ENCODE measurements at regions not wholly inside any gene's neighbourhood (a gene's known extent, or its start where the extent isn't known, plus 50 kb on each side); places are given as distances from the start of the nearest gene placed in this dataset.

DNA sequence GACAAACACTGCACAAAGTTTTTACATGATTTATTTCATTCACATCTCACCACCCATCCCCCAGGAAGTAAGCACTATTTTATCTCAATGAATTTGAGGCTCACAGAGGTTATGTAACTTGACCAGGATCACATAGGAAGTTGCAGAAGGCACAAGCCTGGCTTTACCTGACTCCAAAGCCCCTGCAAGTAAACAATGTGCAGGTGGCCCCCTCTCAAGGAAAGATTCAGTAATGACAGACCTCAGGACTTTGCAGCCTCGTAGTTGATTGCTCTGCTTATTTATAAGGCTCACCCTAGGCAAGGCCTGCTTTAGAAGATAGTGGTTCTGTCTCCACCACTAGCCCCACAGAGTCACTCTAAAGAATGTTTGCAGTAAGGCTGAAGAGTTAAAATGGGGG lies 79.8 kb upstream of the MDFIC2 start:
- Mint-ChIP-seq H3K27me3 (ENCODE audit: low read depth) (no peaks in the 10 kb centered on the region; the same call in 1 of the 2 replicates), H3K9me3 (peaks cover 20% of the 10 kb centered on the region), H3K36me3 (peaks cover 15% of the 10 kb centered on the region), H3K4me3 (no peak overlapping the region), H3K27ac (no peak overlapping the region), H3K4me1 (peaks cover 17% of the 10 kb centered on the region)
- ChIA-PET CTCF (no interaction called here), POLR2A (no interaction called here)
- ATAC-seq (peak; percentile 96), DNase-seq (ENCODE audit: low spot score) (peak; percentile 28)
- TF ChIP-seq, protein P1, sequence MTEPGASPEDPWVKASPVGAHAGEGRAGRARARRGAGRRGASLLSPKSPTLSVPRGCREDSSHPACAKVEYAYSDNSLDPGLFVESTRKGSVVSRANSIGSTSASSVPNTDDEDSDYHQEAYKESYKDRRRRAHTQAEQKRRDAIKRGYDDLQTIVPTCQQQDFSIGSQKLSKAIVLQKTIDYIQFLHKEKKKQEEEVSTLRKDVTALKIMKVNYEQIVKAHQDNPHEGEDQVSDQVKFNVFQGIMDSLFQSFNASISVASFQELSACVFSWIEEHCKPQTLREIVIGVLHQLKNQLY (CRISPR knock-in tag; IDR thresholded peaks at IDR 0.05): no peak
- no peak for TF ChIP-seq NR3C1 (CRISPR knock-in tag; conservative IDR thresholded peaks at IDR 0.05; ENCODE audit: low read depth)
- no peak for TF ChIP-seq RELA (CRISPR knock-in tag; IDR thresholded peaks at IDR 0.05; ENCODE audit: borderline replicate concordance)
- TF ChIP-seq, protein P2, sequence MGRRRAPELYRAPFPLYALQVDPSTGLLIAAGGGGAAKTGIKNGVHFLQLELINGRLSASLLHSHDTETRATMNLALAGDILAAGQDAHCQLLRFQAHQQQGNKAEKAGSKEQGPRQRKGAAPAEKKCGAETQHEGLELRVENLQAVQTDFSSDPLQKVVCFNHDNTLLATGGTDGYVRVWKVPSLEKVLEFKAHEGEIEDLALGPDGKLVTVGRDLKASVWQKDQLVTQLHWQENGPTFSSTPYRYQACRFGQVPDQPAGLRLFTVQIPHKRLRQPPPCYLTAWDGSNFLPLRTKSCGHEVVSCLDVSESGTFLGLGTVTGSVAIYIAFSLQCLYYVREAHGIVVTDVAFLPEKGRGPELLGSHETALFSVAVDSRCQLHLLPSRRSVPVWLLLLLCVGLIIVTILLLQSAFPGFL (CRISPR knock-in tag; IDR thresholded peaks at IDR 0.05; ENCODE audit: borderline replicate concordance): no peak
- TF ChIP-seq SMAD4 (CRISPR knock-in tag; IDR thresholded peaks at IDR 0.05): no peak
- TF ChIP-seq GABPB1 (CRISPR knock-in tag; IDR thresholded peaks at IDR 0.05): no peak
- no peak for TF ChIP-seq FOXJ3 (CRISPR knock-in tag; IDR thresholded peaks at IDR 0.05; ENCODE audit: borderline replicate concordance)
- no peak for TF ChIP-seq ATF1 (CRISPR knock-in tag; IDR thresholded peaks at IDR 0.05)
- TF ChIP-seq, protein P3, sequence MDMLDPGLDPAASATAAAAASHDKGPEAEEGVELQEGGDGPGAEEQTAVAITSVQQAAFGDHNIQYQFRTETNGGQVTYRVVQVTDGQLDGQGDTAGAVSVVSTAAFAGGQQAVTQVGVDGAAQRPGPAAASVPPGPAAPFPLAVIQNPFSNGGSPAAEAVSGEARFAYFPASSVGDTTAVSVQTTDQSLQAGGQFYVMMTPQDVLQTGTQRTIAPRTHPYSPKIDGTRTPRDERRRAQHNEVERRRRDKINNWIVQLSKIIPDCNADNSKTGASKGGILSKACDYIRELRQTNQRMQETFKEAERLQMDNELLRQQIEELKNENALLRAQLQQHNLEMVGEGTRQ (CRISPR knock-in tag; IDR thresholded peaks at IDR 0.05): no peak
- TF ChIP-seq, protein P4, sequence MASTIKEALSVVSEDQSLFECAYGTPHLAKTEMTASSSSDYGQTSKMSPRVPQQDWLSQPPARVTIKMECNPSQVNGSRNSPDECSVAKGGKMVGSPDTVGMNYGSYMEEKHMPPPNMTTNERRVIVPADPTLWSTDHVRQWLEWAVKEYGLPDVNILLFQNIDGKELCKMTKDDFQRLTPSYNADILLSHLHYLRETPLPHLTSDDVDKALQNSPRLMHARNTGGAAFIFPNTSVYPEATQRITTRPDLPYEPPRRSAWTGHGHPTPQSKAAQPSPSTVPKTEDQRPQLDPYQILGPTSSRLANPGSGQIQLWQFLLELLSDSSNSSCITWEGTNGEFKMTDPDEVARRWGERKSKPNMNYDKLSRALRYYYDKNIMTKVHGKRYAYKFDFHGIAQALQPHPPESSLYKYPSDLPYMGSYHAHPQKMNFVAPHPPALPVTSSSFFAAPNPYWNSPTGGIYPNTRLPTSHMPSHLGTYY (CRISPR knock-in tag; IDR thresholded peaks at IDR 0.05): no peak
- TF ChIP-seq ZBTB21 (CRISPR knock-in tag; IDR thresholded peaks at IDR 0.05; ENCODE audit: borderline replicate concordance): no peak
- no peak for TF ChIP-seq ZNF423 (CRISPR knock-in tag; IDR thresholded peaks at IDR 0.05)
- TF ChIP-seq, protein P5, sequence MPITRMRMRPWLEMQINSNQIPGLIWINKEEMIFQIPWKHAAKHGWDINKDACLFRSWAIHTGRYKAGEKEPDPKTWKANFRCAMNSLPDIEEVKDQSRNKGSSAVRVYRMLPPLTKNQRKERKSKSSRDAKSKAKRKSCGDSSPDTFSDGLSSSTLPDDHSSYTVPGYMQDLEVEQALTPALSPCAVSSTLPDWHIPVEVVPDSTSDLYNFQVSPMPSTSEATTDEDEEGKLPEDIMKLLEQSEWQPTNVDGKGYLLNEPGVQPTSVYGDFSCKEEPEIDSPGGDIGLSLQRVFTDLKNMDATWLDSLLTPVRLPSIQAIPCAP (CRISPR knock-in tag; IDR thresholded peaks at IDR 0.05): no peak
- TF ChIP-seq, protein P6, sequence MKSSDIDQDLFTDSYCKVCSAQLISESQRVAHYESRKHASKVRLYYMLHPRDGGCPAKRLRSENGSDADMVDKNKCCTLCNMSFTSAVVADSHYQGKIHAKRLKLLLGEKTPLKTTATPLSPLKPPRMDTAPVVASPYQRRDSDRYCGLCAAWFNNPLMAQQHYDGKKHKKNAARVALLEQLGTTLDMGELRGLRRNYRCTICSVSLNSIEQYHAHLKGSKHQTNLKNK (CRISPR knock-in tag; IDR thresholded peaks at IDR 0.05): no peak
- TF ChIP-seq, protein P7, sequence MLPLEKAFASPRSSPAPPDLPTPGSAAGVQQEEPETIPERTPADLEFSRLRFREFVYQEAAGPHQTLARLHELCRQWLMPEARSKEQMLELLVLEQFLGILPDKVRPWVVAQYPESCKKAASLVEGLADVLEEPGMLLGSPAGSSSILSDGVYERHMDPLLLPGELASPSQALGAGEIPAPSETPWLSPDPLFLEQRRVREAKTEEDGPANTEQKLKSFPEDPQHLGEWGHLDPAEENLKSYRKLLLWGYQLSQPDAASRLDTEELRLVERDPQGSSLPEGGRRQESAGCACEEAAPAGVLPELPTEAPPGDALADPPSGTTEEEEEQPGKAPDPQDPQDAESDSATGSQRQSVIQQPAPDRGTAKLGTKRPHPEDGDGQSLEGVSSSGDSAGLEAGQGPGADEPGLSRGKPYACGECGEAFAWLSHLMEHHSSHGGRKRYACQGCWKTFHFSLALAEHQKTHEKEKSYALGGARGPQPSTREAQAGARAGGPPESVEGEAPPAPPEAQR (CRISPR knock-in tag; IDR thresholded peaks at IDR 0.05): no peak
- TF ChIP-seq, protein P8, sequence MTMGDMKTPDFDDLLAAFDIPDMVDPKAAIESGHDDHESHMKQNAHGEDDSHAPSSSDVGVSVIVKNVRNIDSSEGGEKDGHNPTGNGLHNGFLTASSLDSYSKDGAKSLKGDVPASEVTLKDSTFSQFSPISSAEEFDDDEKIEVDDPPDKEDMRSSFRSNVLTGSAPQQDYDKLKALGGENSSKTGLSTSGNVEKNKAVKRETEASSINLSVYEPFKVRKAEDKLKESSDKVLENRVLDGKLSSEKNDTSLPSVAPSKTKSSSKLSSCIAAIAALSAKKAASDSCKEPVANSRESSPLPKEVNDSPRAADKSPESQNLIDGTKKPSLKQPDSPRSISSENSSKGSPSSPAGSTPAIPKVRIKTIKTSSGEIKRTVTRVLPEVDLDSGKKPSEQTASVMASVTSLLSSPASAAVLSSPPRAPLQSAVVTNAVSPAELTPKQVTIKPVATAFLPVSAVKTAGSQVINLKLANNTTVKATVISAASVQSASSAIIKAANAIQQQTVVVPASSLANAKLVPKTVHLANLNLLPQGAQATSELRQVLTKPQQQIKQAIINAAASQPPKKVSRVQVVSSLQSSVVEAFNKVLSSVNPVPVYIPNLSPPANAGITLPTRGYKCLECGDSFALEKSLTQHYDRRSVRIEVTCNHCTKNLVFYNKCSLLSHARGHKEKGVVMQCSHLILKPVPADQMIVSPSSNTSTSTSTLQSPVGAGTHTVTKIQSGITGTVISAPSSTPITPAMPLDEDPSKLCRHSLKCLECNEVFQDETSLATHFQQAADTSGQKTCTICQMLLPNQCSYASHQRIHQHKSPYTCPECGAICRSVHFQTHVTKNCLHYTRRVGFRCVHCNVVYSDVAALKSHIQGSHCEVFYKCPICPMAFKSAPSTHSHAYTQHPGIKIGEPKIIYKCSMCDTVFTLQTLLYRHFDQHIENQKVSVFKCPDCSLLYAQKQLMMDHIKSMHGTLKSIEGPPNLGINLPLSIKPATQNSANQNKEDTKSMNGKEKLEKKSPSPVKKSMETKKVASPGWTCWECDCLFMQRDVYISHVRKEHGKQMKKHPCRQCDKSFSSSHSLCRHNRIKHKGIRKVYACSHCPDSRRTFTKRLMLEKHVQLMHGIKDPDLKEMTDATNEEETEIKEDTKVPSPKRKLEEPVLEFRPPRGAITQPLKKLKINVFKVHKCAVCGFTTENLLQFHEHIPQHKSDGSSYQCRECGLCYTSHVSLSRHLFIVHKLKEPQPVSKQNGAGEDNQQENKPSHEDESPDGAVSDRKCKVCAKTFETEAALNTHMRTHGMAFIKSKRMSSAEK (CRISPR knock-in tag; IDR thresholded peaks at IDR 0.05; ENCODE audit: borderline replicate concordance): no peak
- no peak for TF ChIP-seq KAT7 (CRISPR knock-in tag; IDR thresholded peaks at IDR 0.05; ENCODE audit: borderline replicate concordance)
- TF ChIP-seq ZNF121 (CRISPR knock-in tag; IDR thresholded peaks at IDR 0.05): no peak

Data from WTC11 (cell line).